ENCODE measurements at regions not wholly inside any gene's neighbourhood (a gene's known extent, or its start where the extent isn't known, plus 50 kb on each side); places are given as distances from the start of the nearest gene placed in this dataset.

- Histone ChIP-seq H3K27ac (ENCODE audit: low read depth in 2 of 2, low read length in 2 of 2) (no peak overlapping the region), H3K4me3 (ENCODE audit: low read length in 3 of 3) (no peak overlapping the region), H3K9ac (ENCODE audit: low read length in 3 of 3) (no peak overlapping the region), H3K27me3 (ENCODE audit: control insufficient read depth, insufficient read depth, low read length) (no peaks in the 10 kb centered on the region), H3K9me3 (ENCODE audit: control insufficient read depth in 2 of 3, insufficient read depth in 1 of 3, low read length in 3 of 3) (no peaks in the 10 kb centered on the region), H3K4me1 (ENCODE audit: control insufficient read depth in 2 of 3, insufficient read depth in 2 of 3, low read depth in 1 of 3, low read length in 3 of 3) (no peaks in the 10 kb centered on the region), H3K36me3 (ENCODE audit: control insufficient read depth in 2 of 3, insufficient read depth in 3 of 3, low read length in 3 of 3) (no peaks in the 10 kb centered on the region)
- no peak for DNase-seq
- TF ChIP-seq CTCF (IDR thresholded peaks at IDR 0.05; ENCODE audit: borderline replicate concordance, extremely low read depth, insufficient read depth) = no peak
- no peak for FAIRE-seq
- intact Hi-C loops (cut with DNase I) = no loop called here
Observed at GRCh38 chr5:67447732-67448131, 251.1 kb upstream of the CD180 start.

GRCh38 chr5:67437905-67438845 lies 241.6 kb upstream of the CD180 start:
- Histone ChIP-seq H3K9ac (ENCODE audit: low read length in 3 of 3) (no peak overlapping the region), H3K9me3 (ENCODE audit: control insufficient read depth in 2 of 3, insufficient read depth in 1 of 3, low read length in 3 of 3) (no peaks in the 10 kb centered on the region), H3K4me3 (ENCODE audit: low read length in 3 of 3) (no peak overlapping the region), H3K27me3 (ENCODE audit: control insufficient read depth, insufficient read depth, low read length) (no peaks in the 10 kb centered on the region), H3K4me1 (ENCODE audit: control insufficient read depth in 2 of 3, insufficient read depth in 2 of 3, low read depth in 1 of 3, low read length in 3 of 3) (no peaks in the 10 kb centered on the region), H3K27ac (ENCODE audit: low read depth in 2 of 2, low read length in 2 of 2) (no peak overlapping the region), H3K36me3 (ENCODE audit: control insufficient read depth in 2 of 3, insufficient read depth in 3 of 3, low read length in 3 of 3) (no peaks in the 10 kb centered on the region)
- FAIRE-seq (no peak), DNase-seq (peak in 1 of 5 donors; percentile 78)
- no peak for TF ChIP-seq CTCF (IDR thresholded peaks at IDR 0.05; ENCODE audit: borderline replicate concordance, extremely low read depth, insufficient read depth)
- intact Hi-C loops (cut with DNase I) = no loop called here

- DNase-seq (no peak), FAIRE-seq (no peak)
- Histone ChIP-seq H3K27me3 (ENCODE audit: control insufficient read depth, insufficient read depth, low read length) (no peaks in the 10 kb centered on the region), H3K27ac (ENCODE audit: low read depth in 2 of 2, low read length in 2 of 2) (no peak overlapping the region), H3K4me1 (ENCODE audit: control insufficient read depth in 2 of 3, insufficient read depth in 2 of 3, low read depth in 1 of 3, low read length in 3 of 3) (no peaks in the 10 kb centered on the region), H3K4me3 (ENCODE audit: low read length in 3 of 3) (no peak overlapping the region), H3K36me3 (ENCODE audit: control insufficient read depth in 2 of 3, insufficient read depth in 3 of 3, low read length in 3 of 3) (no peaks in the 10 kb centered on the region), H3K9me3 (ENCODE audit: control insufficient read depth in 2 of 3, insufficient read depth in 1 of 3, low read length in 3 of 3) (no peaks in the 10 kb centered on the region), H3K9ac (ENCODE audit: low read length in 3 of 3) (no peak overlapping the region)
- intact Hi-C loops (cut with DNase I) = no loop called here
- TF ChIP-seq CTCF (IDR thresholded peaks at IDR 0.05; ENCODE audit: borderline replicate concordance, extremely low read depth, insufficient read depth) = no peak
Observed at GRCh38 chr5:67435032-67435431, 238.4 kb upstream of the CD180 start.

All from kidney (tissue), 13 donors.